HFFc6 (cell line): ENCODE measurements at regions not wholly inside any gene's neighbourhood (a gene's known extent, or its start where the extent isn't known, plus 50 kb on each side); places are given as distances from the start of the nearest gene placed in this dataset.

ENCODE experiments used
- DNase-seq: peaks from one replicate; pipeline ENCODE4 v3.0.0-alpha.2; 2018
- H3K27ac Mint-ChIP-seq: 2 replicates; pipeline ENCODE4 v1.8.0; 2020; ENCODE audit warnings: mild to moderate bottlenecking, mixed read lengths
- H3K27me3 Mint-ChIP-seq: 2 replicates; pipeline ENCODE4 v1.8.0; 2021; ENCODE audit warnings: mild to moderate bottlenecking, moderate library complexity, mixed read lengths; ENCODE audit not compliant: insufficient read depth
- H3K36me3 Mint-ChIP-seq: 2 replicates; pipeline ENCODE4 v1.8.0; 2021; ENCODE audit warnings: low read depth, mixed read lengths
- H3K4me1 Mint-ChIP-seq: 2 replicates; pipeline ENCODE4 v1.8.0; 2020; ENCODE audit warnings: low read depth, mixed read lengths
- H3K4me3 Mint-ChIP-seq: 2 replicates; pipeline ENCODE4 v1.8.0; 2020; ENCODE audit warnings: mild to moderate bottlenecking, moderate library complexity, mixed read lengths
- H3K9me3 Mint-ChIP-seq: 2 replicates; pipeline ENCODE4 v1.8.0; 2020; ENCODE audit warnings: mild to moderate bottlenecking, mixed read lengths
- TF ChIP-seq, protein P1 (sequence below): fragments of 200-600 bp; sonication (generic); IDR thresholded peaks from 2 replicates; pipeline ENCODE4 v1.5.0; 2021; ENCODE audit warnings: antibody characterized with exemption, mild to moderate bottlenecking

DNA sequence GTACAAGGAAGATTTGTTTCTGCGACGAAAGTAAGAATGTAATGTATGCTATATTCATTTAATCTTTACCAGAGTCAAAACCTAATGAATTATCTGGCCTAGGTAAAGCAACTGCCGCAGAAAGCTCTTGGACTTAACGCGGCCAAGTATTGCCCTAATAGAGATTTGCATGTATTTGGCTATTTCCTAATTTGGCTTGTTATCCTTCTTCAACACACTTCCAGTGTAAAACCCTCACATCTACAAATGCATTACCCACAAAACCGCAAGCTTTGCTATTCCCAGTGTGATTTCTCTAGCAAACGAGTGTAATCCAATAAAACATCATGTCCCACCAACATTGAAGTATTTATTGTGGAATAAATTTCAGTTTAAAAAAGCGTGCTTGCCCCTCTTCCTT is 123.8 kb upstream of the LMO4 start:
- TF ChIP-seq, protein P1, sequence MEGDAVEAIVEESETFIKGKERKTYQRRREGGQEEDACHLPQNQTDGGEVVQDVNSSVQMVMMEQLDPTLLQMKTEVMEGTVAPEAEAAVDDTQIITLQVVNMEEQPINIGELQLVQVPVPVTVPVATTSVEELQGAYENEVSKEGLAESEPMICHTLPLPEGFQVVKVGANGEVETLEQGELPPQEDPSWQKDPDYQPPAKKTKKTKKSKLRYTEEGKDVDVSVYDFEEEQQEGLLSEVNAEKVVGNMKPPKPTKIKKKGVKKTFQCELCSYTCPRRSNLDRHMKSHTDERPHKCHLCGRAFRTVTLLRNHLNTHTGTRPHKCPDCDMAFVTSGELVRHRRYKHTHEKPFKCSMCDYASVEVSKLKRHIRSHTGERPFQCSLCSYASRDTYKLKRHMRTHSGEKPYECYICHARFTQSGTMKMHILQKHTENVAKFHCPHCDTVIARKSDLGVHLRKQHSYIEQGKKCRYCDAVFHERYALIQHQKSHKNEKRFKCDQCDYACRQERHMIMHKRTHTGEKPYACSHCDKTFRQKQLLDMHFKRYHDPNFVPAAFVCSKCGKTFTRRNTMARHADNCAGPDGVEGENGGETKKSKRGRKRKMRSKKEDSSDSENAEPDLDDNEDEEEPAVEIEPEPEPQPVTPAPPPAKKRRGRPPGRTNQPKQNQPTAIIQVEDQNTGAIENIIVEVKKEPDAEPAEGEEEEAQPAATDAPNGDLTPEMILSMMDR, result no peak
- Mint-ChIP-seq H3K9me3 (no peaks in the 10 kb centered on the region), H3K27me3 (peaks cover 7% of the 10 kb centered on the region; the same call in 1 of the 2 replicates), H3K4me1 (peaks cover 15% of the 10 kb centered on the region), H3K27ac (no peak overlapping the region), H3K4me3 (no peak overlapping the region), H3K36me3 (no peaks in the 10 kb centered on the region)
- no peak for DNase-seq

DNA sequence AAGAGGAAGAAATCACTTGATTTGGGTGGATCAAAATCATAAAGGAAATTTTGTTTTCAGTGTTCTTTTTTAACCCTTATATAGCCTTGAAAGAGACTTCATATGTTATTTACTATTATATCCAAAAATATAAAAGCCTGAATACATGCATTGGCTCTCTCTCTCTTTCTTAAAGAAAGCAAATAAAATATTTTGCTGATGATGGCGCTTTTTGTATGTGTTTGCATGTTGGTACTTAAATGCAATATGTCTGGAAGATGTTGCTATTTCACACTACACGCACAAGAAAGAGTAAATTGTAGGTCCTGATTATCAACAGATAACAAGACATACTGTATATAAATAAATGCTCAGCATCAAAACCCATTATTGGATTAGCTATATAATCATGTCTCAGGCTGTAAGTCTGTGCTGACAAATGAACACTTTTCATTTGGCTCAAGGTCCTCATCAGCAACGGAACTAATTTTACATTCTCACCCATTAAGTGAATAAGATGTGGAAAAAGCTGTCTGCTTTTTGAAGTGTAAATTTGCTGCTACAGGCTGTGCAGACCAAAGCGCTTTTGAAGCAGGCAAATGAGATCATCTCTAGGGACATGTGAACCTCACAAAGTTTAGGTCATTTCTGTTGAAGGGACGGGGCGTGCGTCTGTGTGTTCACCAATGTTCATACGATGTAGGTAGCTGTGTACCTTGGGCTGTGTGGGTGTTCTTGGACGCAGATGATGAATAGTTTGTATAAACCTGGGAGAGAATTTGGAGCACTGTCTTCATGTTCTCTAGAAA is 122.4 kb upstream of the LMO4 start:
- TF ChIP-seq, protein P1, result no peak
- peaks cover 15% of the 10 kb centered on the region for H3K4me1 Mint-ChIP-seq
- no peaks in the 10 kb centered on the region for H3K36me3 Mint-ChIP-seq
- no peak for DNase-seq
- no peak overlapping the region for H3K4me3 Mint-ChIP-seq
- H3K27ac Mint-ChIP-seq, result no peak overlapping the region
- no peaks in the 10 kb centered on the region for H3K9me3 Mint-ChIP-seq
- H3K27me3 Mint-ChIP-seq, result no peaks in the 10 kb centered on the region; the same call in 1 of the 2 replicates

DNA sequence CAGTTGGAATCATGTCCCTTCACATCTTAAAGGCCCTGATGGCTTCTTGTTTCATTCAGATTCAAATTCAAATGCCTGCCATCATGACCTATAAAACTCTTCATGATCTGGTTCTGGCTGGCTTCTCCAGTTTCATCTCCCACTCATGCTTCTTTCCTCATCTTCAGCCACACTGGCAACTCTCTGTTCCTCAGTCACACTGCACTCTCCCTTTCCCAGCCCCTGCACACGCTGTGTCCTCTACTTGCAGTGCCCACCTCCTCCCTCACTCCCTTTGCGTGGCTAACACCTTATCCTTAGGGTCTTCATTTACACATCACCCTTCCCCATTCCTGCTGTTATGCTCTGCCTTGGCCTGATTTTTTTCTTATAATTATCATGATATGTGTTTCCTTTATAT is 120.6 kb upstream of the LMO4 start:
- Mint-ChIP-seq H3K36me3 (no peaks in the 10 kb centered on the region), H3K4me1 (peaks cover 26% of the 10 kb centered on the region), H3K27ac (no peak overlapping the region), H3K27me3 (no peaks in the 10 kb centered on the region; the same call in 1 of the 2 replicates), H3K4me3 (no peak overlapping the region), H3K9me3 (no peaks in the 10 kb centered on the region)
- TF ChIP-seq, protein P1, result no peak
- no peak for DNase-seq

DNA sequence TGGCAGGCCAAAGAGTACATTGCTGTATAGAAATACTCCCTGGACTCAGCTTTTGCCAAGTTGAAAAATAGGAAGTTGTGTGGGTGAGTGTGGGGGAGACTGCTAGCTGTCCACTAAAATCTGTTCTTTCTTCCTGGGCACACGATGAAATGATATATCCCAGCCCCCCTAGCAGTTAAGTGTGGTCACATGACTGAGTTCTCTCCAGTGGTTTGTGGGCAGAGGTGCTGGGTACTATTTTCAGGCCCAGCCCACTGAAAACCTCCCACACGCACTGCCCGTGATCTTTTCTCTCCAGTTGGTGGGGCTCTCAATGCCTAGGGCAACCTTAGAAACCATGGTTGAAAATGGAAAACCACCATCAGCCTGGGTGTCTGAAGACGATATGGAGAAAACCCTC is 119.7 kb upstream of the LMO4 start:
- H3K27me3 Mint-ChIP-seq, result no peaks in the 10 kb centered on the region; the same call in 1 of the 2 replicates
- H3K9me3 Mint-ChIP-seq, result no peaks in the 10 kb centered on the region
- H3K4me1 Mint-ChIP-seq, result peaks cover 24% of the 10 kb centered on the region
- no peak for DNase-seq
- TF ChIP-seq, protein P1, result no peak
- H3K36me3 Mint-ChIP-seq, result no peaks in the 10 kb centered on the region
- H3K27ac Mint-ChIP-seq, result no peak overlapping the region
- H3K4me3 Mint-ChIP-seq, result no peak overlapping the region

DNA sequence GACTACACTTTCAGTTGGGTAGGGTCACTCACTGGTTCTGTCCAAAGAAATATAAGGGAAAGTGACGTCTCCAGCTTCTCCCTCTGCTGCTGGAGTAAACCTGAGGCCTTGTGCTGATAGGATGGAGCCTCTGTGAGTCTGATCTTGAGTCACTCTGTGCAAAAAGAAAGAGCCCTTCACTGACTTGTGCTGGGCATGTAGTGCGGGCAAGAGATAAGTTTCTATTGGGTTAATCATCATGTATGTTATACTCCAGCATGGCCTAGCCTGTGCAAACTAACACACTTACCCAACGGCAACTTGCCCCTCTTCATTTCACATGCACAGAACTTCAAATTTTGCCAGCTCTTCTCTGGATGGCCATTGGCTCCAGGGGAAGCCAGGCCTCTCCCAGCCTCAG is 118.5 kb upstream of the LMO4 start:
- TF ChIP-seq, protein P1, result no peak
- peaks cover 1% of the 10 kb centered on the region for H3K27me3 Mint-ChIP-seq
- no peak overlapping the region for H3K27ac Mint-ChIP-seq
- H3K36me3 Mint-ChIP-seq, result no peaks in the 10 kb centered on the region
- DNase-seq, result no peak
- no peak overlapping the region for H3K4me3 Mint-ChIP-seq
- peaks cover 13% of the 10 kb centered on the region; the same call in 1 of the 2 replicates for H3K4me1 Mint-ChIP-seq
- no peaks in the 10 kb centered on the region; the same call in 1 of the 2 replicates for H3K9me3 Mint-ChIP-seq
